ENCODE measurements at regions not wholly inside any gene's neighbourhood (a gene's known extent, or its start where the extent isn't known, plus 50 kb on each side); places are given as distances from the start of the nearest gene placed in this dataset.

GRCh38 chr22:22744412-22745224, 100.2 kb downstream of the GGTLC2 start:
- no peak for TF ChIP-seq POLR2AphosphoS5 (IDR thresholded peaks at IDR 0.05)
- TF ChIP-seq CTCF (IDR thresholded peaks at IDR 0.05), result no peak
- no peak for TF ChIP-seq EP300 (IDR thresholded peaks at IDR 0.05)
- TF ChIP-seq POLR2A (IDR thresholded peaks at IDR 0.05), result no peak

All from gastroesophageal sphincter (tissue), 3 donors.